Liver (tissue), 3 donors: ENCODE measurements at regions not wholly inside any gene's neighbourhood (a gene's known extent, or its start where the extent isn't known, plus 50 kb on each side); places are given as distances from the start of the nearest gene placed in this dataset.

Source experiments
- ATF3 ChIP-seq: IDR thresholded peaks from 2 replicates; pipeline ENCODE4 v1.6.1; 2016; ENCODE audit warnings: antibody characterized with exemption
- CTCF ChIP-seq: fragments of 150-350 bp; IDR thresholded peaks from 2 replicates; pipeline ENCODE4 v1.5.1; 2017; ENCODE audit warnings: improper control_type of control experiment, low read depth, low read length; ENCODE audit not compliant: missing input control
- EGR1 ChIP-seq, 2 donors: IDR thresholded peaks; 2 replicates each; pipeline ENCODE4 v1.6.1; 2016 to 2018; ENCODE audit warnings: antibody characterized with exemption in 2 of 2, low read depth in 2 of 2
- GABPA ChIP-seq, 2 donors: IDR thresholded peaks in 1 of 2; conservative IDR thresholded peaks in 1 of 2; 2 replicates each; pipeline ENCODE4 v1.6.1; 2016; ENCODE audit warnings: antibody characterized with exemption in 2 of 2, mild to moderate bottlenecking in 1 of 2, moderate library complexity in 1 of 2
- JUND ChIP-seq, 2 donors: IDR thresholded peaks; 2 replicates each; pipeline ENCODE4 v1.6.1; 2016; ENCODE audit warnings: antibody characterized with exemption in 2 of 2
- MAX ChIP-seq: IDR thresholded peaks from 2 replicates; pipeline ENCODE4 v1.6.1; 2016; ENCODE audit warnings: antibody characterized with exemption
- RAD21 ChIP-seq, 2 donors: IDR thresholded peaks; 2 replicates each; pipeline ENCODE4 v1.6.1; 2016; ENCODE audit warnings: antibody characterized with exemption in 2 of 2, mild to moderate bottlenecking in 2 of 2
- REST ChIP-seq: IDR thresholded peaks from 2 replicates; pipeline ENCODE4 v1.6.1; 2016; ENCODE audit warnings: antibody characterized with exemption, mild to moderate bottlenecking
- SP1 ChIP-seq: IDR thresholded peaks from 2 replicates; pipeline ENCODE4 v1.6.1; 2018; ENCODE audit warnings: antibody characterized with exemption, mild to moderate bottlenecking
- TAF1 ChIP-seq: conservative IDR thresholded peaks from 2 replicates; pipeline ENCODE4 v1.6.1; 2016; ENCODE audit warnings: antibody characterized with exemption, mild to moderate bottlenecking
- YY1 ChIP-seq: IDR thresholded peaks from 2 replicates; pipeline ENCODE4 v1.6.1; 2016; ENCODE audit warnings: antibody characterized with exemption, mild to moderate bottlenecking
- ZBTB33 ChIP-seq: IDR thresholded peaks from 2 replicates; pipeline ENCODE4 v1.6.1; 2016; ENCODE audit warnings: antibody characterized with exemption
- donor health status: healthy.
- donor health status: healthy.

- TF ChIP-seq CTCF = no peak
- TF ChIP-seq TAF1 = no peak
- no peak for TF ChIP-seq RAD21 (IDR thresholded peaks at IDR 0.05)
- TF ChIP-seq YY1 = no peak
- no peak for TF ChIP-seq REST
- no peak for TF ChIP-seq ZBTB33
- TF ChIP-seq MAX = no peak
- no peak for TF ChIP-seq JUND (IDR thresholded peaks at IDR 0.05)
- TF ChIP-seq GABPA (IDR thresholded peaks at IDR 0.05 in 1 of 2, conservative IDR thresholded peaks at IDR 0.05 in 1 of 2) = no peak
- no peak for TF ChIP-seq EGR1 (IDR thresholded peaks at IDR 0.05; ENCODE audit: low read depth in 2 of 2)
- no peak for TF ChIP-seq SP1
- no peak for TF ChIP-seq ATF3
Observed at GRCh38 chr3:43185983-43186314, 80.1 kb upstream of the POMGNT2 start.
